ENCODE measurements at regions not wholly inside any gene's neighbourhood (a gene's known extent, or its start where the extent isn't known, plus 50 kb on each side); places are given as distances from the start of the nearest gene placed in this dataset.

DNA sequence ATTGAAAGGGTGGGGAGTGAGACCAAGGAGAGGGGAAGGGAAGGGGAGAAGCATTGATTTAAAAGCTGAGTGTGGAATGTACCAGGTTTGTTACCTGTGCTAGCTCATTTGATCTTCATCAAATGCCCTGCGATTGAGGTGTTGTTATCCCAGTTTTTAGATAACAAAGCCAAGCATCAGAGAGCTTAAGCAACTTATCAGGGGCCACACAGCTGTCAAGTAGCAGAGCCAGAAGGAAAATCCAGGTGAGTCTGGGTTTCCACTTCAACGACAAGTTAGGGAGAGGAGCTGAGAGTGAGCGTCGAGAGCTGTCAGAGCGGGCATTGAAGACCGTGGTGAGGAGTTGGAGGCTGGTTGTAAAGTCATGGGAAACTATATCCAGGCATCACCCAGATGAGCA lies 146.9 kb upstream of the IRF2BP2 start:
- TF ChIP-seq, protein P1, sequence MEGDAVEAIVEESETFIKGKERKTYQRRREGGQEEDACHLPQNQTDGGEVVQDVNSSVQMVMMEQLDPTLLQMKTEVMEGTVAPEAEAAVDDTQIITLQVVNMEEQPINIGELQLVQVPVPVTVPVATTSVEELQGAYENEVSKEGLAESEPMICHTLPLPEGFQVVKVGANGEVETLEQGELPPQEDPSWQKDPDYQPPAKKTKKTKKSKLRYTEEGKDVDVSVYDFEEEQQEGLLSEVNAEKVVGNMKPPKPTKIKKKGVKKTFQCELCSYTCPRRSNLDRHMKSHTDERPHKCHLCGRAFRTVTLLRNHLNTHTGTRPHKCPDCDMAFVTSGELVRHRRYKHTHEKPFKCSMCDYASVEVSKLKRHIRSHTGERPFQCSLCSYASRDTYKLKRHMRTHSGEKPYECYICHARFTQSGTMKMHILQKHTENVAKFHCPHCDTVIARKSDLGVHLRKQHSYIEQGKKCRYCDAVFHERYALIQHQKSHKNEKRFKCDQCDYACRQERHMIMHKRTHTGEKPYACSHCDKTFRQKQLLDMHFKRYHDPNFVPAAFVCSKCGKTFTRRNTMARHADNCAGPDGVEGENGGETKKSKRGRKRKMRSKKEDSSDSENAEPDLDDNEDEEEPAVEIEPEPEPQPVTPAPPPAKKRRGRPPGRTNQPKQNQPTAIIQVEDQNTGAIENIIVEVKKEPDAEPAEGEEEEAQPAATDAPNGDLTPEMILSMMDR (optimal IDR thresholded peaks at IDR 0.05 in 1 of 3, IDR thresholded peaks at IDR 0.05 in 1 of 3, conservative IDR thresholded peaks at IDR 0.05 in 1 of 3; ENCODE audit: extremely low read depth in 1 of 3, insufficient read depth in 2 of 3, low read length in 3 of 3), result no peak
- no peak for TF ChIP-seq EZH2 (IDR thresholded peaks at IDR 0.05; ENCODE audit: low read length)
